NCI-H2196 treated with DMSO at 0.1 percent for 48 hours (cell line): ENCODE measurements at regions not wholly inside any gene's neighbourhood (a gene's known extent, or its start where the extent isn't known, plus 50 kb on each side); places are given as distances from the start of the nearest gene placed in this dataset.

ENCODE experiments used
- DNase-seq: peaks from one replicate; lab custom pipeline; 2025; ENCODE audit not compliant: unreplicated experiment; lab: John Stamatoyannopoulos, UW

- no peak for DNase-seq
Observed at GRCh38 chr2:3959372-3959771, 256.0 kb downstream of the DCDC2C start.

GRCh38 chr2:3960106-3960505 lies 256.7 kb downstream of the DCDC2C start:
- DNase-seq: no peak

GRCh38 chr2:3962719-3963118 lies 259.3 kb downstream of the DCDC2C start:
- no peak for DNase-seq

GRCh38 chr2:3965211-3965610 lies 261.8 kb downstream of the DCDC2C start:
- DNase-seq: no peak

- no peak for DNase-seq
Observed at GRCh38 chr2:3965953-3966352, 262.6 kb downstream of the DCDC2C start.

- no peak for DNase-seq
Observed at GRCh38 chr2:3966470-3966869, 263.1 kb downstream of the DCDC2C start.

- DNase-seq: no peak
Observed at GRCh38 chr2:3968736-3969135, 265.4 kb downstream of the DCDC2C start.

- DNase-seq: no peak
Observed at GRCh38 chr2:3970791-3971651, 267.6 kb downstream of the DCDC2C start.

GRCh38 chr2:3971652-3972192 lies 268.3 kb downstream of the DCDC2C start:
- DNase-seq: no peak

GRCh38 chr2:3972377-3972776 lies 269.0 kb downstream of the DCDC2C start:
- DNase-seq: no peak

- DNase-seq: no peak
Observed at GRCh38 chr2:3974765-3975164, 271.4 kb downstream of the DCDC2C start.

GRCh38 chr2:3981446-3981987 lies 278.1 kb downstream of the DCDC2C start:
- no peak for DNase-seq

GRCh38 chr2:3982160-3982559 lies 278.8 kb downstream of the DCDC2C start:
- DNase-seq: no peak

GRCh38 chr2:3986063-3986462 lies 282.7 kb downstream of the DCDC2C start:
- no peak for DNase-seq

- no peak for DNase-seq
Observed at GRCh38 chr2:3986530-3987258, 283.3 kb downstream of the DCDC2C start.

GRCh38 chr2:4002841-4003403 lies 299.5 kb downstream of the DCDC2C start:
- no peak for DNase-seq

GRCh38 chr2:4012197-4012596 lies 308.8 kb downstream of the DCDC2C start:
- no peak for DNase-seq

GRCh38 chr2:4018535-4018934 lies 315.2 kb downstream of the DCDC2C start:
- no peak for DNase-seq

- DNase-seq: no peak
Observed at GRCh38 chr2:4020153-4020552, 316.8 kb downstream of the DCDC2C start.

GRCh38 chr2:4020649-4021048 lies 317.3 kb downstream of the DCDC2C start:
- DNase-seq: no peak

GRCh38 chr2:4024605-4025004 lies 321.2 kb downstream of the DCDC2C start:
- DNase-seq: no peak
